Naive B cell (primary cell): ENCODE measurements at regions not wholly inside any gene's neighbourhood (a gene's known extent, or its start where the extent isn't known, plus 50 kb on each side); places are given as distances from the start of the nearest gene placed in this dataset.
"Not testable (repeated sequence)": the region's sequence is repeated elsewhere in the genome, so short reads cannot be mapped to it uniquely, and the experiment has no call there.

Experiments used
- ATAC-seq, 2 donors: fragments of 150-1000 bp; cut with Tn5 transposase; 2 replicates each; pipeline ENCODE4 v1.10.0; 2021; ENCODE audit warnings: low read depth in 2 of 2, mild to moderate bottlenecking in 2 of 2, moderate library complexity in 2 of 2
- DNase-seq: peaks from one replicate; pipeline ENCODE4 v3.0.0; 2022
- H3K27ac Mint-ChIP-seq, 6 donors: one replicate each; pipeline ENCODE4 v1.8.0; 2020 to 2022; ENCODE audit warnings: mild to moderate bottlenecking in 6 of 6, mixed read lengths in 6 of 6, moderate library complexity in 5 of 6, inconsistent platforms in 2 of 6
- H3K27me3 Mint-ChIP-seq, 3 donors: one replicate each; pipeline ENCODE4 v1.8.0; 2021 to 2022; ENCODE audit warnings: mixed read lengths in 3 of 3, mild to moderate bottlenecking in 1 of 3
- H3K36me3 Mint-ChIP-seq, 2 donors: one replicate each; pipeline ENCODE4 v1.8.0; 2020 to 2022; ENCODE audit warnings: mixed read lengths in 2 of 2, inconsistent platforms in 1 of 2, mild to moderate bottlenecking in 1 of 2
- H3K4me1 Mint-ChIP-seq, 3 donors: one replicate each; pipeline ENCODE4 v1.8.0; 2020 to 2022; ENCODE audit warnings: mixed read lengths in 3 of 3, inconsistent platforms in 1 of 3, mild to moderate bottlenecking in 1 of 3, moderate library complexity in 1 of 3
- H3K4me3 Mint-ChIP-seq, 8 donors: one replicate each; pipeline ENCODE4 v1.8.0; 2020 to 2022; ENCODE audit warnings: mild to moderate bottlenecking in 8 of 8, mixed read lengths in 8 of 8, moderate library complexity in 8 of 8, inconsistent platforms in 2 of 8
- H3K9me3 Mint-ChIP-seq, 7 donors: one replicate each; pipeline ENCODE4 v1.8.0; 2020 to 2022; ENCODE audit warnings: mixed read lengths in 7 of 7, mild to moderate bottlenecking in 5 of 7, inconsistent platforms in 2 of 7, moderate library complexity in 1 of 7

GRCh38 chr15:69562564-69562963 is 109.9 kb downstream of the RPLP1 start:
- peaks cover 16 to 20% (median 16%) of the 10 kb centered on the region in 3 donors for H3K27me3 Mint-ChIP-seq
- no peak for ATAC-seq
- no peaks in the 10 kb centered on the region for H3K4me1 Mint-ChIP-seq
- H3K36me3 Mint-ChIP-seq = no peaks in the 10 kb centered on the region
- no peak overlapping the region for H3K27ac Mint-ChIP-seq
- no peak for DNase-seq
- no peak overlapping the region for H3K4me3 Mint-ChIP-seq
- no peaks in the 10 kb centered on the region for H3K9me3 Mint-ChIP-seq

- ATAC-seq (no peak), DNase-seq (no peak)
- no peak overlapping the region for H3K4me3 Mint-ChIP-seq
- no peaks in the 10 kb centered on the region for H3K36me3 Mint-ChIP-seq
- H3K9me3 Mint-ChIP-seq = no peaks in the 10 kb centered on the region
- no peaks in the 10 kb centered on the region for H3K4me1 Mint-ChIP-seq
- no peak overlapping the region for H3K27ac Mint-ChIP-seq
- H3K27me3 Mint-ChIP-seq = peaks cover 16 to 20% (median 17%) of the 10 kb centered on the region in 3 donors
These were observed 112.5 kb downstream of the RPLP1 start for GRCh38 chr15:69565066-69565655.

DNA sequence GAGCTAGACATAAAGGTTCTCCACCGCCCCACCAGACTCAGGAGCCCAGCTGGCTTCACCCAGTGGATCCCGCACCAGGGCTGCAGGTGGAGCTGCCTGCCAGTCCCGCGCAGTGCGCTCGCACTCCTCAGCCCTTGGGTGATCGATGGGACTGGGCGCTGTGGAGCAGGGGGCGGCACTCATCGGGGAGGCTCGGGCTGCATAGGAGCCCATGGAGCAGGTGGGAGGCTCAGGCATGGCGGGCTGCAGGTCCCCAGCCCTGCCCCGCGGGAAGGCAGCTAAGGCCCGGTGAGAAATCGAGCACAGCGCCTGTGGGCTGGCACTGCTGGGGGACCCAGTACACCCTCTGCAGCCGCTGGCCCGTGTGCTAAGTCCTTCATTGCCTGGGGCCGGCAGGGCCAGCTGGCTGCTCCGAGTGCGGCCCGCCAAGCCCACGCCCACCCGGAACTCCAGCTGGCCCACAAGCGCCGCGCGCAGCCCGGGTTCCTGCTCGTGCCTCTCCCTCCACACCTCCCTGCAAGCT is 114.7 kb downstream of the RPLP1 start:
- not testable (repeated sequence) for H3K9me3 Mint-ChIP-seq, H3K4me1 Mint-ChIP-seq, ATAC-seq, H3K4me3 Mint-ChIP-seq, DNase-seq, H3K27ac Mint-ChIP-seq, H3K36me3 Mint-ChIP-seq
- H3K27me3 Mint-ChIP-seq = peaks cover 17 to 25% (median 25%) of the 10 kb centered on the region in 3 donors

- Mint-ChIP-seq H3K9me3 (no peaks in the 10 kb centered on the region), H3K4me3 (no peak overlapping the region), H3K27me3 (peaks cover 8 to 18% (median 18%) of the 10 kb centered on the region in 3 donors), H3K36me3 (no peaks in the 10 kb centered on the region), H3K4me1 (no peaks in the 10 kb centered on the region), H3K27ac (no peak overlapping the region)
- DNase-seq = no peak
- ATAC-seq = no peak
These were observed 115.8 kb downstream of the RPLP1 start for GRCh38 chr15:69568173-69569009.

DNA sequence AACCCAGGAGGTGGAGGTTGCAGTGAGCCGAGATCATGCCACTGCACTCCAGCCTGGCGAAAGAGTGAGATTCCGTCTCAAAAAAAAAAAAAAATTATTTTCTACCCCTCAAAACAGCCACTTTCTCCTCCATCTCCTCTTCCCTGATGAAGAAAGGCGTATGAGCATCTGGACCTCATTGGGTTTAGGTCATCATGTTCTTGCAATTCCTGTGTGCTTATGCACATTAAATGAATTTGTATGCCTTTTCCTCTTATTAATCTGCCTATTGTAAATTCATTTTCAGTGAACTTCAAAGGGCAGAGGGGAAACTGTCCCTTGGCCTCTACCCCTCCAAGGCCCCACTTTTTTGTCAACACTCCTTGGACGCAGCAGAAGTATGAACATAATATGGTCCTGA is 117.8 kb downstream of the RPLP1 start:
- H3K27me3 Mint-ChIP-seq = peaks cover 14 to 18% (median 16%) of the 10 kb centered on the region in 3 donors
- H3K9me3 Mint-ChIP-seq = no peaks in the 10 kb centered on the region
- peak overlapping the region in 1 of 6 donors; percentile 75 for H3K27ac Mint-ChIP-seq
- no peaks in the 10 kb centered on the region for H3K4me1 Mint-ChIP-seq
- ATAC-seq = no peak
- no peak for DNase-seq
- no peaks in the 10 kb centered on the region for H3K36me3 Mint-ChIP-seq
- no peak overlapping the region for H3K4me3 Mint-ChIP-seq

DNA sequence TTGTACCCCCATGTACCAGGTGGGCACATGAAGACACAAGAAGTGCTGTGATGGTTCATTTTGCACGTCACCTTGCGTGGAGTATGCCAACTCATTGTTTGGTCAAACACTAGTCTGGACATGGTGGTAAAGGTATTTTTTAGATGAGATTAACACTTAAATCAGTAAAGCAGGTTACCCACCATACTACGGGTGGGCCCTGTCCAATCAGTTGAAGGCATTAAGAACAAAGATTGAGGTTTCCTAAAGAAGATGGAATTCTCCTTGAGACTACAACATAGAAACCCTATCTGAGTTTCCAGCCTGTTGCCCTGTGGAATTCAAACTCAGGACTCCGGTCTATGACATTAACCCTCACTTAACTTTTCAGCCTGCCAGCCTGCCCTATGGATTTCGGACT is 118.4 kb downstream of the RPLP1 start:
- H3K36me3 Mint-ChIP-seq = no peaks in the 10 kb centered on the region
- no peak overlapping the region for H3K4me3 Mint-ChIP-seq
- H3K27me3 Mint-ChIP-seq = peaks cover 16 to 19% (median 18%) of the 10 kb centered on the region in 3 donors
- no peak for ATAC-seq
- no peak overlapping the region for H3K27ac Mint-ChIP-seq
- H3K9me3 Mint-ChIP-seq = no peaks in the 10 kb centered on the region
- DNase-seq = no peak
- peaks cover 0 to 2% (median 0%) of the 10 kb centered on the region in 3 donors for H3K4me1 Mint-ChIP-seq

DNA sequence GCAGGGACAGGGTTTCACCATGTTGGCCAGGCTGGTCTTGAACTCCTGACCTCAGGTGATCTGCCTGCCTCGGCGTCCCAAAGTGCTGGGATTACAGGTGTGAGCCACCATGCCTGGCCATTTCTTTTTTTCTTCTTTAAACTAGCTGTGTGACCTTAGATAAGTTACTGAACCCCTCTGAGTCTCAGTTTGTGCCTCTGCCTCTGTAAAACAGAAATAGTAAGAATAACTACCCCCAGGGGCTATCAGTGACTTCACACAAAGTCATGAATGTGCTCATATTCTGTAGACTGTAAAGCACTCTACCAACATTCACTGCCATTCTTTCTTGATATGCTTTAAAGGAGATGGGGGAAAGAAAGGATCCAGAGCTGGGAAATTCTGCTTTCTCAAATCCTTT is 120.7 kb downstream of the RPLP1 start:
- Mint-ChIP-seq H3K27me3 (peaks cover 12 to 27% (median 20%) of the 10 kb centered on the region in 3 donors), H3K4me1 (peaks cover 0 to 10% (median 0%) of the 10 kb centered on the region in 3 donors)
- not testable (repeated sequence) for ATAC-seq, H3K4me3 Mint-ChIP-seq, DNase-seq, H3K36me3 Mint-ChIP-seq, H3K9me3 Mint-ChIP-seq, H3K27ac Mint-ChIP-seq

- H3K4me3 Mint-ChIP-seq = no peak overlapping the region
- H3K4me1 Mint-ChIP-seq = peaks cover 0 to 10% (median 0%) of the 10 kb centered on the region in 3 donors
- H3K27ac Mint-ChIP-seq = peak overlapping the region in 2 of 6 donors; percentile 50 to 64
- ATAC-seq (no peak), DNase-seq (no peak)
- no peaks in the 10 kb centered on the region for H3K36me3 Mint-ChIP-seq
- peaks cover 17 to 34% (median 26%) of the 10 kb centered on the region in 3 donors for H3K27me3 Mint-ChIP-seq
- H3K9me3 Mint-ChIP-seq = no peaks in the 10 kb centered on the region
These were observed 121.3 kb downstream of the RPLP1 start for GRCh38 chr15:69573815-69574475.

- Mint-ChIP-seq H3K27me3 (peaks cover 17 to 35% (median 26%) of the 10 kb centered on the region in 3 donors), H3K36me3 (no peaks in the 10 kb centered on the region), H3K4me1 (peaks cover 0 to 10% (median 0%) of the 10 kb centered on the region in 3 donors), H3K9me3 (no peaks in the 10 kb centered on the region), H3K27ac (peak overlapping the region in 1 of 6 donors; percentile 53), H3K4me3 (no peak overlapping the region)
- no peak for ATAC-seq
- DNase-seq = no peak
These were observed 121.9 kb downstream of the RPLP1 start for GRCh38 chr15:69574506-69574905.

DNA sequence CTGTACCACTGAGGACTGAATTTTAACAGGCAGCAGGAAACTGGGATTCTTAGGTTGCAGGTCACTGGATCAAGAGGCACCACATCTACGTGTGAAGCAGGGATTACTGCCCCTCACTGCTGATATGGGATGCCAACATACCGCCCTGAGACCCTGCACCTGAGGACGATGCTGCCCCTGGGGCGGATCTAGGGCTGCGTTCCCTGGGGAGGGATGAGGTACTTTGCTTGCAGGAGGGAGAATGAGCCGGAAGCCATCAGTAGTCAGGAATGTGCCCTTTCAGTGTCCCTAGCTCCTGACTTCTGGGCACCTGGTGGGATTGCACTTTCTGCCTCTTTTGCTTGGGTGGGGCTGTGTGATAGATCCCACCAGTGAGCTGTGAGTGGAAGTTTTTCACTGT is 122.8 kb downstream of the RPLP1 start:
- H3K4me3 Mint-ChIP-seq = no peak overlapping the region
- DNase-seq (no peak), ATAC-seq (no peak)
- H3K27ac Mint-ChIP-seq = peak overlapping the region in 1 of 6 donors; percentile 49
- no peaks in the 10 kb centered on the region for H3K9me3 Mint-ChIP-seq
- no peaks in the 10 kb centered on the region for H3K36me3 Mint-ChIP-seq
- H3K4me1 Mint-ChIP-seq = peaks cover 0 to 10% (median 0%) of the 10 kb centered on the region in 3 donors
- H3K27me3 Mint-ChIP-seq = peaks cover 16 to 31% (median 25%) of the 10 kb centered on the region in 3 donors

DNA sequence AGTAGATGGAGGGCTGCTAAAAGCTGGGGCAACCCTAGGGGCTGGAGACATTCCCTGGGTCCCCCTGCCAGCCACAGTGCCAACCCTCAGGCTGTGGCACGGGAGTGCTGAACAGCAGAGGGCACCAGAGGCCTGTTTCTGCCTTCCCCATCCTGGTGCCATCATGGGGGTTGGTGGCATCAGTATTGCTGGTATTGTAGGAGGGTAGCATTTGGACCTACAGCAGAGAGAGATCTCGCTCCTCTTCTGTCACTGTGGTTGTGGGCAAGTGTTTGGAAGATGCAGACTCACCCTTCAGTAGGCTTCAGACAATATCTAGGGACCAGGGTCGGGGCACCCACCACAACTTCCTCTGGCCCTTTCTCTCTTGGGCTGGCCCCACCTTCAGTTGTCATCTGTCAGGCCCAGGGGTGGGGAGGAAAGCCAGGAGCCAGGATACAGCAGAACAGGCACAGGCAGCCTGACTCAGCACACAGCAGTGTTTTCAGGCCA is 123.5 kb downstream of the RPLP1 start:
- Mint-ChIP-seq H3K27ac (no peak overlapping the region), H3K27me3 (peaks cover 10 to 30% (median 27%) of the 10 kb centered on the region in 3 donors), H3K36me3 (no peaks in the 10 kb centered on the region), H3K4me3 (no peak overlapping the region), H3K9me3 (no peaks in the 10 kb centered on the region), H3K4me1 (peaks cover 0 to 10% (median 3%) of the 10 kb centered on the region in 3 donors)
- ATAC-seq (peak; percentile 74 to 79), DNase-seq (peak; percentile 39)

DNA sequence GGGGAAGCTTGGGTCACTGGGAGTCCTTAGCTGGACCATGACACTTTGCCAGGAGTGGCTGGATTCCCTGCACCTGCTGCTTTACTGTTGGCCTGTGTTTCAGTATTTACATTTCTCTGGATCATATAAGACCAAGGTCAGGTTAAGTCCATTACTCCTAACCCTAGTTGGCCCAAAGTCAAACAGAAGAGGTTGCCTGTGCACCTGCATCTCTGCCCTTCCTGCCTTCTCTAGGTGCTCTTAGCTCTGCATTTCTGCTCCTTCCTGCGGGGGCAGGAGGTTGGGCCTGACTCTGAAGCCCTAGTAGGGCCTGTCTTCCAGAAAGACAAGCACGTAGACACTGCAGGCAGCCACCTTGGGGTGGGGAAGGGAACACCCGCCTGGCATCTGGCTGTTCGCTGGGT is 124.3 kb downstream of the RPLP1 start:
- no peak overlapping the region for H3K4me3 Mint-ChIP-seq
- no peaks in the 10 kb centered on the region for H3K9me3 Mint-ChIP-seq

GRCh38 chr15:69577397-69577796 is 124.8 kb downstream of the RPLP1 start:
- DNase-seq = no peak
- Mint-ChIP-seq H3K9me3 (no peaks in the 10 kb centered on the region), H3K4me3 (peak overlapping the region in 1 of 8 donors; percentile 47), H3K4me1 (peaks cover 0 to 10% (median 5%) of the 10 kb centered on the region in 3 donors), H3K36me3 (no peaks in the 10 kb centered on the region), H3K27ac (no peak overlapping the region), H3K27me3 (peaks cover 5 to 30% (median 26%) of the 10 kb centered on the region in 3 donors)
- no peak for ATAC-seq

More for the DNA sequence above, 124.3 kb downstream of the RPLP1 start:
- no peak overlapping the region for H3K27ac Mint-ChIP-seq
- no peak for DNase-seq
- no peak for ATAC-seq
- peaks cover 0 to 10% (median 5%) of the 10 kb centered on the region in 3 donors for H3K4me1 Mint-ChIP-seq
- H3K36me3 Mint-ChIP-seq = no peaks in the 10 kb centered on the region
- H3K27me3 Mint-ChIP-seq = peaks cover 5 to 31% (median 30%) of the 10 kb centered on the region in 3 donors
